Tibial artery (tissue), 4 donors: ENCODE measurements at regions not wholly inside any gene's neighbourhood (a gene's known extent, or its start where the extent isn't known, plus 50 kb on each side); places are given as distances from the start of the nearest gene placed in this dataset.

ENCODE experiments used
- DNase-seq, 2 donors: peaks; one replicate each; pipeline ENCODE4 v3.0.0-alpha.2; 2019
- H3K27ac ChIP-seq, 2 donors: fragments of 200-600 bp; sonication (generic) in 1 of 2; 1 replicate in 1 of 2; 2 replicates in 1 of 2; pipeline ENCODE4 v1.5.1; 2018 to 2019; ENCODE audit warnings: mild to moderate bottlenecking in 1 of 2
- H3K27me3 ChIP-seq, 2 donors: fragments of 200-600 bp; sonication (generic) in 1 of 2; one replicate each; pipeline versions ENCODE4 v1.5.1 to v1.6.0; 2016 to 2019
- H3K36me3 ChIP-seq, 3 donors: fragments of 200-600 bp; sonication (generic) in 2 of 3; one replicate each; pipeline ENCODE4 v1.5.1; 2016 to 2019; ENCODE audit warnings: mild to moderate bottlenecking in 2 of 3
- H3K4me1 ChIP-seq, 4 donors: fragments of 200-600 bp; sonication (generic) in 2 of 4; 1 replicate in 3 of 4; 2 replicates in 1 of 4; pipeline ENCODE4 v1.5.1; 2016 to 2019
- H3K4me3 ChIP-seq, 2 donors: fragments of 200-600 bp; sonication (generic) in 1 of 2; 1 replicate in 1 of 2; 2 replicates in 1 of 2; pipeline ENCODE4 v1.5.1; 2018 to 2019; ENCODE audit warnings: mild to moderate bottlenecking in 2 of 2
- H3K9me3 ChIP-seq, 3 donors: fragments of 200-600 bp; sonication (generic) in 1 of 3; one replicate each; pipeline ENCODE4 v1.5.1; 2016 to 2019
- CTCF ChIP-seq, 2 experiments: fragments of 200-600 bp in 1 of 2; fragments of 450-650 bp in 1 of 2; IDR thresholded peaks; one replicate each; pipeline ENCODE4 v1.5.1; 2017 to 2019; ENCODE audit warnings: antibody characterized with exemption in 2 of 2, mild to moderate bottlenecking in 1 of 2, moderate library complexity in 1 of 2
- intact Hi-C: fragments of 100-400 bp; cut with DNase I; formaldehyde crosslinking; loops from one replicate; pipeline ENCODE4 v1.15.0; 2023; ENCODE audit warnings: low total_unique reads

DNA sequence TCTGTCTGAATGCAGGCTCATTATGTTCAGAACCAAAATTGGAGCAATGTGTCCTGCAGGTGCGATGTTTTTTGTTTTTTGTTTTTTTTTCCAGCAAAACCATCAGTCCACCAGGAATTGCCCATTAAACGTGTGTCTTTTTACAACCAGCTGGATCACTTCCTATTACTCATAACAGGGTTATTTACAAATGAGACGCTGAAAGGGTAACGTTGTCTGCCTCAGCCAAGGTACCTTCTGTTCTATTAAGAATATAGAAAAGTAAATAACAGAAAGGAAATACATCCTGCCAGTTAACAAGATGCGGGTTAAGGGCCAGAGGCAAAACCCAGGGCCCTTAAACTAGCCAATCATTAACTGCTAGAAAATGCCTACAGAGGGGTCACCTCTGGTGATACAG, 590.4 kb downstream of the TBC1D4 start:
- Histone ChIP-seq H3K9me3 (no peaks in the 10 kb centered on the region), H3K27me3 (no peaks in the 10 kb centered on the region), H3K4me3 (no peak overlapping the region), H3K36me3 (no peaks in the 10 kb centered on the region), H3K4me1 (no peaks in the 10 kb centered on the region), H3K27ac (no peak overlapping the region)
- DNase-seq: no peak
- TF ChIP-seq CTCF (IDR thresholded peaks at IDR 0.05): no peak
- intact Hi-C loops: no loop called here

DNA sequence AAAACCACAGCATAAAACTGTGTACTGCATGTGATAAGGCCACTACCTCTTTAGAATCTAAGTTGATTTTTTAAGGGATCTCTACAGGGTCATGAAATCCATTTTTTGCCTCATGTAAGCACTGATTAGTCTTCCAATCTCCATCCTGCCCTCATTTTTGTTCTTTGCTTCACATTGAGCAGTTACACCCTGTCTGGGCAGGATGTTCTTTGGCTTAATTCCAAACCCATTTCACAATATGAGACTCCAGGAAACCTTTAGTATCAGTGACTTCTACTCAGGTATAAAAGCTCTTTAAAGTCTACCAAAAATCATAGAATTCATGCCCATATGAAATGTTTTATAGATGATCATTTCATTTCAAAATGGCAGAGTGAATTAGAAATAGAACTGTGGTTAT, 592.6 kb downstream of the TBC1D4 start:
- no peaks in the 10 kb centered on the region for H3K27me3 ChIP-seq
- no peak for DNase-seq
- intact Hi-C loops: no loop called here
- H3K9me3 ChIP-seq: no peaks in the 10 kb centered on the region
- no peak overlapping the region for H3K4me3 ChIP-seq
- no peak overlapping the region for H3K27ac ChIP-seq
- H3K4me1 ChIP-seq: no peaks in the 10 kb centered on the region
- TF ChIP-seq CTCF (IDR thresholded peaks at IDR 0.05): no peak
- H3K36me3 ChIP-seq: no peaks in the 10 kb centered on the region

DNA sequence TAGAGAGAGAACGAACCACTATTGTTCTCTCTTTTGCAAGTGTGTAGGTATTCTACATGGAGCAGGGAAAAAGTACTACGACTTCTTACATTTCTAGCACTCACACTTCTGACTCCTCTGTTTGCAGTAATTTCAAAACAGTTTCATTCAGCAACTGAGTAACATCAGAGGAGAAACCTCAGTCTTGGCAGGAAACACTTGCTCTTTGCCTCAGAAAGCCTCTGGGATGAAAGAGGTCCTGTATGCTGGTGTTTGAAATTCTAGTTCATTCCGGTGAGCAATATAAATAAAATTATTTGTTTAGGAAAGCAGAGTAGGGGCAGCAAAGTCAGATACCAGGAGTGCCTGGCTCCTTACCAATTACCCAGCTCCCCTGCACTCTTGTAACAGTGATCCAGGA, 595.5 kb downstream of the TBC1D4 start:
- Histone ChIP-seq H3K27ac (no peak overlapping the region), H3K4me3 (no peak overlapping the region), H3K9me3 (no peaks in the 10 kb centered on the region), H3K36me3 (no peaks in the 10 kb centered on the region), H3K27me3 (no peaks in the 10 kb centered on the region), H3K4me1 (no peaks in the 10 kb centered on the region)
- intact Hi-C loops: no loop called here
- no peak for TF ChIP-seq CTCF (IDR thresholded peaks at IDR 0.05)
- DNase-seq: no peak

- no peak overlapping the region for H3K27ac ChIP-seq
- no peak for TF ChIP-seq CTCF (IDR thresholded peaks at IDR 0.05)
- no peaks in the 10 kb centered on the region for H3K27me3 ChIP-seq
- H3K4me3 ChIP-seq: no peak overlapping the region
- H3K9me3 ChIP-seq: peaks cover 0 to 5% (median 0%) of the 10 kb centered on the region in 3 donors
- no peaks in the 10 kb centered on the region for H3K4me1 ChIP-seq
- DNase-seq: no peak
- intact Hi-C loops: no loop called here
- peaks cover 0 to 4% (median 0%) of the 10 kb centered on the region in 3 donors for H3K36me3 ChIP-seq
Measured at GRCh38 chr13:74883834-74884233, 598.1 kb downstream of the TBC1D4 start.

GRCh38 chr13:74871369-74872070, 610.4 kb downstream of the TBC1D4 start:
- no peak for TF ChIP-seq CTCF (IDR thresholded peaks at IDR 0.05)
- intact Hi-C loops: no loop called here
- peaks cover 0 to 11% (median 0%) of the 10 kb centered on the region in 3 donors for H3K9me3 ChIP-seq
- no peaks in the 10 kb centered on the region for H3K27me3 ChIP-seq
- no peaks in the 10 kb centered on the region for H3K36me3 ChIP-seq
- no peak for DNase-seq
- H3K4me3 ChIP-seq: no peak overlapping the region
- H3K27ac ChIP-seq: no peak overlapping the region
- H3K4me1 ChIP-seq: peaks cover 0 to 6% (median 0%) of the 10 kb centered on the region in 4 donors
